ENCODE measurements at regions not wholly inside any gene's neighbourhood (a gene's known extent, or its start where the extent isn't known, plus 50 kb on each side); places are given as distances from the start of the nearest gene placed in this dataset.

GRCh38 chr2:83944191-83944590, 514.9 kb downstream of the SUCLG1 start (continued):
- TF ChIP-seq ZNF511 (CRISPR knock-in tag; IDR thresholded peaks at IDR 0.05) (no peak), NCOA2 (IDR thresholded peaks at IDR 0.05; ENCODE audit: partially characterized antibody in 2 of 2) (no peak), TAL1 (IDR thresholded peaks at IDR 0.05) (no peak), HEY1 (CRISPR knock-in tag; IDR thresholded peaks at IDR 0.05; ENCODE audit: borderline replicate concordance) (no peak), RREB1 (CRISPR knock-in tag; IDR thresholded peaks at IDR 0.05) (no peak), HSF4 (CRISPR knock-in tag; IDR thresholded peaks at IDR 0.05; ENCODE audit: borderline replicate concordance) (no peak), ZNF518B (CRISPR knock-in tag; IDR thresholded peaks at IDR 0.05) (no peak), TBL1XR1 (IDR thresholded peaks at IDR 0.05; ENCODE audit: low read length in 2 of 2) (no peak), JUN (IDR thresholded peaks at IDR 0.05; ENCODE audit: borderline replicate concordance, low read depth, low read length) (no peak), JUN (CRISPR knock-in tag; IDR thresholded peaks at IDR 0.05; ENCODE audit: borderline replicate concordance) (no peak), USF2 (CRISPR knock-in tag; IDR thresholded peaks at IDR 0.05) (no peak)
